Vagina (tissue), 2 donors: ENCODE measurements at regions not wholly inside any gene's neighbourhood (a gene's known extent, or its start where the extent isn't known, plus 50 kb on each side); places are given as distances from the start of the nearest gene placed in this dataset.

Experiments
- POLR2A ChIP-seq, 2 donors: fragments of 450-650 bp; IDR thresholded peaks; one replicate each; pipeline ENCODE4 v1.6.1; 2017; ENCODE audit warnings: antibody characterized with exemption in 2 of 2, mild to moderate bottlenecking in 2 of 2, moderate library complexity in 2 of 2
- POLR2AphosphoS5 ChIP-seq, 2 donors: sonication (generic); formaldehyde crosslinking; IDR thresholded peaks; one replicate each; pipeline ENCODE4 v1.9.0; 2017; ENCODE audit warnings: antibody characterized with exemption in 2 of 2, mild to moderate bottlenecking in 2 of 2, low read depth in 1 of 2; ENCODE audit not compliant: insufficient read depth in 1 of 2
- TF ChIP-seq, protein P1 (sequence below), 3 experiments: fragments of 450-650 bp in 2 of 3; fragments of 200-600 bp in 1 of 3; sonication (generic) in 1 of 3; IDR thresholded peaks; one replicate each; pipeline ENCODE4 v1.5.1; 2017 to 2019; ENCODE audit warnings: antibody characterized with exemption in 3 of 3, mild to moderate bottlenecking in 2 of 3, moderate library complexity in 2 of 3

DNA sequence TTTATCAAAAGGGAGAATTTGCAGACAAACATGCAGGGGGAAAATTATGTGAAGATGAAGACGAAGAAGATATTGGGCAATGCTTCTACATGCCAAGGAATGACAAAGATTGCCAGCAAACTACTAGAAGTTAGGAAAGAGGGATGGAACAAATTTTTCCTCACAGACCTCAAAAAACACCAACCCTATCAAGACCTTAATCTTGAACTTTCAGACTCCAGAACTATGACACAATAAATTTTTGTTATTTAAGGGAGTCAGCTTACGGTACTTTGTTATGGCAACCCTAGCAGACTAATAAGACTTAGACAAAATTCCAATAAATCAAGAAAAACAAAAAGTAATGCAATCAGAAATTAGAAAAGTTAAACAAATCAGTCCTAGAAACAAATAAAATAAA, 280.0 kb upstream of the GNAI1 start:
- TF ChIP-seq, protein P1, sequence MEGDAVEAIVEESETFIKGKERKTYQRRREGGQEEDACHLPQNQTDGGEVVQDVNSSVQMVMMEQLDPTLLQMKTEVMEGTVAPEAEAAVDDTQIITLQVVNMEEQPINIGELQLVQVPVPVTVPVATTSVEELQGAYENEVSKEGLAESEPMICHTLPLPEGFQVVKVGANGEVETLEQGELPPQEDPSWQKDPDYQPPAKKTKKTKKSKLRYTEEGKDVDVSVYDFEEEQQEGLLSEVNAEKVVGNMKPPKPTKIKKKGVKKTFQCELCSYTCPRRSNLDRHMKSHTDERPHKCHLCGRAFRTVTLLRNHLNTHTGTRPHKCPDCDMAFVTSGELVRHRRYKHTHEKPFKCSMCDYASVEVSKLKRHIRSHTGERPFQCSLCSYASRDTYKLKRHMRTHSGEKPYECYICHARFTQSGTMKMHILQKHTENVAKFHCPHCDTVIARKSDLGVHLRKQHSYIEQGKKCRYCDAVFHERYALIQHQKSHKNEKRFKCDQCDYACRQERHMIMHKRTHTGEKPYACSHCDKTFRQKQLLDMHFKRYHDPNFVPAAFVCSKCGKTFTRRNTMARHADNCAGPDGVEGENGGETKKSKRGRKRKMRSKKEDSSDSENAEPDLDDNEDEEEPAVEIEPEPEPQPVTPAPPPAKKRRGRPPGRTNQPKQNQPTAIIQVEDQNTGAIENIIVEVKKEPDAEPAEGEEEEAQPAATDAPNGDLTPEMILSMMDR (IDR thresholded peaks at IDR 0.05) = no peak
- TF ChIP-seq POLR2A (IDR thresholded peaks at IDR 0.05) = no peak
- TF ChIP-seq POLR2AphosphoS5 (IDR thresholded peaks at IDR 0.05; ENCODE audit: insufficient read depth in 1 of 2, low read depth in 1 of 2) = no peak
